ENCODE measurements at regions not wholly inside any gene's neighbourhood (a gene's known extent, or its start where the extent isn't known, plus 50 kb on each side); places are given as distances from the start of the nearest gene placed in this dataset.

DNA sequence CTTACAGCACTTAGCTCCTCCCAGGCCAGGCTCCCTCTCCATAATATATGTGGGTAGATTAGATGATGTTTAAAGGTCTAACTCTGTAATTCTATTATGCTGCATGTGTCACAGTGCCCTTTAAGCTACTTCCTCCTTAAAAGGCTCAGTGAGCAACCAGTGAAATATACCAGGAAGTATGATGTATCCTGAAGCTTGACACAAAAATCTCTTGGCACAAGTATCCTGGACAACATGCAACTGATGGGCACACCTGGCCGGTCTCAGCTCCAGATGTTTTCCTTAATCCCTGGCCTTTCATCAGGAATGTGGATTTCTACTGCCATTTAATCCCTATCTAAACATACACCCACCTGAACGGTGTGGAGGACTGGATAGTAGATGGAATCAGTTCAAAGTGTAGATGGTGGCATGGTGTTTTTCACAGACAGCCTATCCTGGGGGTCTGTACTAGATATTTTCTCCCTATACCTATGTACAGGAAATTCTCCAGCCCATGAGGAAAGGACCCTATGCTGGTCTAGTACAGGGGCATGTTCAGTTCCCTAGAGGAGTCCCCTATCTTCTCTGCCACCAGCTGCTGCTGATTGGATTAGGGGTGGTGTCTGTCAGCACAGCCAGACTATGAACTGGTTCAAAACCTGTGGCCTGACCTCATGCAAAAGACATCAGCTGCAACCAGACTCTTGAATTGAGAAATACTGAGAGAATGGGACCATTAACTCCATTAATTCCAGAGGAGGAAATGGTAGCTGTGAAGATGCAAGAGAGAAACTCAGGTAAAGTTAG, 59.4 kb upstream of the CITED2 start:
- H3K27ac ChIP-seq = no peak overlapping the region

DNA sequence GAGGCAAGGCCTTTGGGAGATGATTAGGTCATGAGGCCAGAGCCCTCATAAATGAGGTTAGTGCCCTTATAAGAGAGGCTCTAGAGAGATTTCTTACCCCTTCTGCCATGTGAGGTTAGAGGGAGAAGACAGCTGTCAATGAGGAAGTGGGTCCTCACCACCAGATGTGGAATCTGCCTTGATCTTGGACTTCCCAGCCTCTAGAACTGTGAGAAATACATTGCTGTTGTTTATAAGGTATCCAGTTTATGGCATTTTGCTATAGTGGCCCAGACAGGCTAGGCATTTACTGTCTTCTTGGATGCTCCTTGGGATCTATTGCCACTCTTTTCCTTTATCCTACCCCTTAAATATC, 57.1 kb upstream of the CITED2 start:
- TF ChIP-seq, protein P1, sequence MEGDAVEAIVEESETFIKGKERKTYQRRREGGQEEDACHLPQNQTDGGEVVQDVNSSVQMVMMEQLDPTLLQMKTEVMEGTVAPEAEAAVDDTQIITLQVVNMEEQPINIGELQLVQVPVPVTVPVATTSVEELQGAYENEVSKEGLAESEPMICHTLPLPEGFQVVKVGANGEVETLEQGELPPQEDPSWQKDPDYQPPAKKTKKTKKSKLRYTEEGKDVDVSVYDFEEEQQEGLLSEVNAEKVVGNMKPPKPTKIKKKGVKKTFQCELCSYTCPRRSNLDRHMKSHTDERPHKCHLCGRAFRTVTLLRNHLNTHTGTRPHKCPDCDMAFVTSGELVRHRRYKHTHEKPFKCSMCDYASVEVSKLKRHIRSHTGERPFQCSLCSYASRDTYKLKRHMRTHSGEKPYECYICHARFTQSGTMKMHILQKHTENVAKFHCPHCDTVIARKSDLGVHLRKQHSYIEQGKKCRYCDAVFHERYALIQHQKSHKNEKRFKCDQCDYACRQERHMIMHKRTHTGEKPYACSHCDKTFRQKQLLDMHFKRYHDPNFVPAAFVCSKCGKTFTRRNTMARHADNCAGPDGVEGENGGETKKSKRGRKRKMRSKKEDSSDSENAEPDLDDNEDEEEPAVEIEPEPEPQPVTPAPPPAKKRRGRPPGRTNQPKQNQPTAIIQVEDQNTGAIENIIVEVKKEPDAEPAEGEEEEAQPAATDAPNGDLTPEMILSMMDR (IDR thresholded peaks at IDR 0.05) = no peak
- TF ChIP-seq ZFX (IDR thresholded peaks at IDR 0.05; ENCODE audit: borderline replicate concordance) = no peak

More for the DNA sequence above, 59.4 kb upstream of the CITED2 start:
- TF ChIP-seq, protein P1 (IDR thresholded peaks at IDR 0.05) = no peak
- no peak for TF ChIP-seq ZFX (IDR thresholded peaks at IDR 0.05; ENCODE audit: borderline replicate concordance)

DNA sequence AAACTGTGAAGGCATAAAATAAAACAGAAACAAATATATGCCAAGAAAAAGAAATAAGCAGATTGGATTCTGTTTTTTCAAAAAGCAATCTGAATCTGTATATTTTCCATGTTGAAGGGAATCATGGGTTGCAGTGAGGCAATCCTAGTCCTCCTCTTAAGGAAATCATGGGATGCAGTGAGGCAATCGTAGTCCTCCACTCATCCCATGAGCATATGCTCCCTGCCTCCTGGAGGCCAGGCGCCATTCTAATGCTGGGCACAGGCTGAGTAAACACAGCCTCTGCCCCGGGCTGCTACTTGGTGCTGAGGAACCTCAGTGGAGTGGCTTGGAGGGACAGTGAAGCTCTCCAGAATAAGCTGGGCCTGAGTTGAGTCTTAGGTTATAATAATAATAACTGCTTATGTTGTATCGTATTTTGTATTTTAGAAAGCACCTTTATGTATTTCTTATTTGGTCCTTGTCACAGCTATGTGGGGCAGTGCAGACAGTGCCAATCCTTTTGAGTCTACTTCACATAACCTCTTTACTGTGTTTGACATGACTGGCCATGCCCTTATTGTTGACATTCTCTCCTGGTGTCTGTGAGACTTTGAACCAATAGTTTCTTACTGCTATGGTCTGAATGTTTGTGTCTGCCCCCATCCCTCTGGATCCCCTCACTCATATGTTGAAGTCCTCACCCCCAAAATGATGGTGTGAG, 56.6 kb upstream of the CITED2 start:
- TF ChIP-seq ZFX (IDR thresholded peaks at IDR 0.05; ENCODE audit: borderline replicate concordance) = no peak
- TF ChIP-seq, protein P1 (IDR thresholded peaks at IDR 0.05) = no peak
- H3K27ac ChIP-seq = no peak overlapping the region

More for the DNA sequence above, 57.1 kb upstream of the CITED2 start:
- H3K27ac ChIP-seq = no peak overlapping the region

DNA sequence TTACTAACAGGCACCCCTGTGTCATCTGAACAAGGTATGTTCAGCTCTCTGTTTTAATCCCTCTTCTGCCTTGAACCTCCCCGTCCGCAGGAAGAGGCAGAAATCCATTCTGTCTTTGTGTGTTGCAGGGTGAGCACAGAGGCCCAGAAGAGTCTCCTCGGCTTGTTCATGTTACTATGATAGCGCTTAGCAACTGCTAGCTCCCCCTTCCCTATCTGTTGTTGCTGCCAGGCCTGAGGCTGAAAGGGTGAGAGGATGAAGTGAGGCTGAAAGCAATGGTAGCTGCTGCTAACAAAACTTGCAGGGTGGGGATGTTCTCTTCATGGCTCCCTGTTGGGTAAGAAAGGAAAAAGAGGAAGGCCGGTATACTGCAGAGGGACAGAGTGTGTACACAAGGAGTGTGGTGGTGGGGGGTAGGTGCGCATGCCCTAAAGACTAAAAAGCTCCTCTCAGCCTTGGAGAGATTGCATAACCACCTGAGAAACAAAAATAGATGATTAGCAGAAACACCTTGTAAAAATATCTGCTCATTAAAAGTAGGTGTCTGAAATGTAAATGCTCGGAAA, 55.2 kb upstream of the CITED2 start:
- no peak overlapping the region for H3K27ac ChIP-seq
- no peak for TF ChIP-seq ZFX (IDR thresholded peaks at IDR 0.05; ENCODE audit: borderline replicate concordance)
- TF ChIP-seq, protein P1 (IDR thresholded peaks at IDR 0.05) = no peak

DNA sequence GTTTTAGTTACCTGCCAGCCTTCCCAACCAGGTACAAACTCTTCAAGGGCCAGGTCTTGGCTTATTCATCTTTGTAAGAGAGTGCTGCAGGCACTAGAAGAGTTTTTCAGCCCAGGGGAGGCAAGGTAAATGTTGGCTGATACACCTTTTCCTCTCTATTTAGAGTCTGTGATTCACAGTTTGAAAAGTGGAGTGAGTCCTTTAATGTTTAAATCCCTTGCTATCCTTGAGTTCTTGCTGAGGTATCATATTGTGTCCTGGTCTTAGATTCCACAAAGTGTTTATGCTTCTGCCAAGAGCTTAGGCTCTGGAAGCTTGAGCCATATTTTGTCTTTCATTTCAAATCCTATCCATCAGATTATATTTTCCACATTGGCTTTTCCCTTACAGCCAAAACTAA, 52.8 kb upstream of the CITED2 start:
- no peak overlapping the region for H3K27ac ChIP-seq
- TF ChIP-seq, protein P1 (IDR thresholded peaks at IDR 0.05) = no peak
- TF ChIP-seq ZFX (IDR thresholded peaks at IDR 0.05; ENCODE audit: borderline replicate concordance) = no peak

DNA sequence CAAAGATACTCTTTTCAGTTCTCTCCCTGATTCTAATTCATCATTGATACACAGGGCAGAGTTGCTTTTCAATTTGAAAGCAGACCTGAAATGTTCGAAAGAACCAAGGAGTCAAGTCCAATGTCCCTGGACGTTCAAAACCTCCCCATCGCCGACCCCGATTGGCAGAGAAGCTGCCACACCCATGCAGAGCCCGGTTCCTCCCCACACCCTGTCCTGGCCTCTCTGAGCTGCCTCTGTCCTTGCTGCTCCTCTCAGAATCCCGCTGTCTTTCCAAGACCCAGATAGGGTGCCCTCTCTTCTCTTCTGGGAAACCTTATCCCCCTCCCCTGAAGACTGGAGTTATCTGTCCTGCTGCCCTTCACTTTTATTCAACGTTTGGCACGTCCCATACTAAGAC, 52.3 kb upstream of the CITED2 start:
- no peak for TF ChIP-seq ZFX (IDR thresholded peaks at IDR 0.05; ENCODE audit: borderline replicate concordance)
- TF ChIP-seq, protein P1 (IDR thresholded peaks at IDR 0.05) = no peak
- H3K27ac ChIP-seq = no peak overlapping the region

DNA sequence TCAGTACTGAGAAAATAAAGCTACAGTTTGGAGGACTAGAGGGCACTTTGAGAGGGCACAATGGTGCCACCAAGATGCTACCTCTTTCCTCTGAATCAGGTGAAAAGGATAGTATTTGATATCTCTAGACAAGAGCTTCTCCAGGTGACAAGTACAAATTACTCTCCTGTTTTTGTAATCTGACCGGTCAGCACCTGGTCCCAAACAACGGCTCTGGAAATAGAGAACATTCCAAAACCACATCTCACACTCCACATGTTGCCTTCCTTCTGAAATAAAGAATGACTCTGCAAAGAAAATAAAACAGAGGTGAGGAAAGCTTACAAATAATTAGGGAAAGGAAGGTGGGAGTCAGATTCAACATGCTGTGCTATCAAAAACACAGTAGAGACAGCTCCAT, 51.3 kb upstream of the CITED2 start:
- TF ChIP-seq ZFX (IDR thresholded peaks at IDR 0.05; ENCODE audit: borderline replicate concordance) = no peak
- TF ChIP-seq, protein P1 (IDR thresholded peaks at IDR 0.05) = no peak

More for the DNA sequence above, 51.3 kb upstream of the CITED2 start:
- no peak overlapping the region for H3K27ac ChIP-seq
